ENCODE measurements at regions not wholly inside any gene's neighbourhood (a gene's known extent, or its start where the extent isn't known, plus 50 kb on each side); places are given as distances from the start of the nearest gene placed in this dataset.

- 90% methylated on average over 5 of the region's 5 CpGs for WGBS
- no peak for TF ChIP-seq SP1 (IDR thresholded peaks at IDR 0.05)
- no peak for TF ChIP-seq CTCF (IDR thresholded peaks at IDR 0.05; ENCODE audit: low read depth, low read length, missing input control)
- TF ChIP-seq GABPA (IDR thresholded peaks at IDR 0.05 in 1 of 2, conservative IDR thresholded peaks at IDR 0.05 in 1 of 2), result no peak
- Histone ChIP-seq H3K9me3 (ENCODE audit: control insufficient read depth in 4 of 4, low read length in 3 of 4) (no peaks in the 10 kb centered on the region), H3K9ac (ENCODE audit: low read depth in 1 of 2, low read length in 2 of 2) (no peak overlapping the region), H3K27ac (ENCODE audit: low read depth in 1 of 2, low read length in 2 of 2) (no peak overlapping the region), H3K36me3 (ENCODE audit: control insufficient read depth in 4 of 4, insufficient read depth in 3 of 4, low read depth in 1 of 4, low read length in 3 of 4) (no peaks in the 10 kb centered on the region), H3K27me3 (ENCODE audit: control insufficient read depth in 4 of 4, insufficient read depth in 4 of 4, low read length in 3 of 4) (no peaks in the 10 kb centered on the region), H3K4me3 (ENCODE audit: low read depth in 1 of 3, low read length in 3 of 3) (no peak overlapping the region), H3K4me1 (ENCODE audit: control insufficient read depth in 4 of 4, insufficient read depth in 4 of 4, low read length in 3 of 4) (no peaks in the 10 kb centered on the region)
- no peak for DNase-seq (ENCODE audit: low spot score)
These were observed 53.0 kb upstream of the TIAM1 start for GRCh38 chr21:31397030-31397429.

- no peak overlapping the region for H3K9ac ChIP-seq (ENCODE audit: low read depth in 1 of 2, low read length in 2 of 2)
- TF ChIP-seq MAX (IDR thresholded peaks at IDR 0.05), result no peak
- TF ChIP-seq HNF4G (IDR thresholded peaks at IDR 0.05), result no peak
- no peak overlapping the region for H3K27ac ChIP-seq (ENCODE audit: low read depth in 1 of 2, low read length in 2 of 2)
- 97% methylated on average over 4 of the region's 4 CpGs for WGBS
- H3K4me3 ChIP-seq (ENCODE audit: low read depth in 1 of 3, low read length in 3 of 3), result no peak overlapping the region
- no peaks in the 10 kb centered on the region for H3K27me3 ChIP-seq (ENCODE audit: control insufficient read depth in 4 of 4, insufficient read depth in 4 of 4, low read length in 3 of 4)
- DNase-seq (ENCODE audit: low spot score), result no peak
- H3K9me3 ChIP-seq (ENCODE audit: control insufficient read depth in 4 of 4, low read length in 3 of 4), result no peaks in the 10 kb centered on the region
- no peaks in the 10 kb centered on the region for H3K36me3 ChIP-seq (ENCODE audit: control insufficient read depth in 4 of 4, insufficient read depth in 3 of 4, low read depth in 1 of 4, low read length in 3 of 4)
- no peaks in the 10 kb centered on the region for H3K4me1 ChIP-seq (ENCODE audit: control insufficient read depth in 4 of 4, insufficient read depth in 4 of 4, low read length in 3 of 4)
These were observed 52.3 kb upstream of the TIAM1 start for GRCh38 chr21:31396399-31396798.

GRCh38 chr21:31395791-31396190 lies 51.7 kb upstream of the TIAM1 start:
- no peaks in the 10 kb centered on the region for H3K36me3 ChIP-seq (ENCODE audit: control insufficient read depth in 4 of 4, insufficient read depth in 3 of 4, low read depth in 1 of 4, low read length in 3 of 4)
- H3K9ac ChIP-seq (ENCODE audit: low read depth in 1 of 2, low read length in 2 of 2), result no peak overlapping the region
- H3K4me1 ChIP-seq (ENCODE audit: control insufficient read depth in 4 of 4, insufficient read depth in 4 of 4, low read length in 3 of 4), result no peaks in the 10 kb centered on the region
- DNase-seq (ENCODE audit: low spot score), result no peak
- no peaks in the 10 kb centered on the region for H3K9me3 ChIP-seq (ENCODE audit: control insufficient read depth in 4 of 4, low read length in 3 of 4)
- WGBS, result 98% methylated on average over 2 of the region's 2 CpGs
- H3K4me3 ChIP-seq (ENCODE audit: low read depth in 1 of 3, low read length in 3 of 3), result no peak overlapping the region
- no peak overlapping the region for H3K27ac ChIP-seq (ENCODE audit: low read depth in 1 of 2, low read length in 2 of 2)
- no peaks in the 10 kb centered on the region for H3K27me3 ChIP-seq (ENCODE audit: control insufficient read depth in 4 of 4, insufficient read depth in 4 of 4, low read length in 3 of 4)
- TF ChIP-seq GABPA (IDR thresholded peaks at IDR 0.05 in 1 of 2, conservative IDR thresholded peaks at IDR 0.05 in 1 of 2) (no peak), HNF4G (IDR thresholded peaks at IDR 0.05) (no peak)

GRCh38 chr21:31395268-31395667 lies 51.2 kb upstream of the TIAM1 start:
- Histone ChIP-seq H3K9ac (ENCODE audit: low read depth in 1 of 2, low read length in 2 of 2) (no peak overlapping the region), H3K4me1 (ENCODE audit: control insufficient read depth in 4 of 4, insufficient read depth in 4 of 4, low read length in 3 of 4) (no peaks in the 10 kb centered on the region), H3K36me3 (ENCODE audit: control insufficient read depth in 4 of 4, insufficient read depth in 3 of 4, low read depth in 1 of 4, low read length in 3 of 4) (no peaks in the 10 kb centered on the region), H3K9me3 (ENCODE audit: control insufficient read depth in 4 of 4, low read length in 3 of 4) (no peaks in the 10 kb centered on the region), H3K27me3 (ENCODE audit: control insufficient read depth in 4 of 4, insufficient read depth in 4 of 4, low read length in 3 of 4) (no peaks in the 10 kb centered on the region), H3K4me3 (ENCODE audit: low read depth in 1 of 3, low read length in 3 of 3) (no peak overlapping the region), H3K27ac (ENCODE audit: low read depth in 1 of 2, low read length in 2 of 2) (no peak overlapping the region)
- no peak for DNase-seq (ENCODE audit: low spot score)
- 96% methylated on average over 9 of the region's 9 CpGs for WGBS
- TF ChIP-seq JUND (IDR thresholded peaks at IDR 0.05), result no peak
- TF ChIP-seq ZBTB33 (IDR thresholded peaks at IDR 0.05), result no peak

Measured in liver (tissue), 8 donors.